GM18951 (cell line): ENCODE measurements at regions not wholly inside any gene's neighbourhood (a gene's known extent, or its start where the extent isn't known, plus 50 kb on each side); places are given as distances from the start of the nearest gene placed in this dataset.

Source experiments
- POLR2A ChIP-seq: IDR thresholded peaks from 4 replicates; pipeline ENCODE4 v1.6.1; 2011; ENCODE audit warnings: mild to moderate bottlenecking; ENCODE audit not compliant: insufficient read length, insufficient read depth; ENCODE audit errors: extremely low read depth
- in situ Hi-C: fragments of 300-500 bp; cut with MboI; formaldehyde crosslinking; loops from one replicate; pipeline ENCODE4 v1.12.0; 2022; ENCODE audit warnings: low sequenced_read_pairs, mixed read lengths, inconsistent platforms; ENCODE audit not compliant: unreplicated experiment

DNA sequence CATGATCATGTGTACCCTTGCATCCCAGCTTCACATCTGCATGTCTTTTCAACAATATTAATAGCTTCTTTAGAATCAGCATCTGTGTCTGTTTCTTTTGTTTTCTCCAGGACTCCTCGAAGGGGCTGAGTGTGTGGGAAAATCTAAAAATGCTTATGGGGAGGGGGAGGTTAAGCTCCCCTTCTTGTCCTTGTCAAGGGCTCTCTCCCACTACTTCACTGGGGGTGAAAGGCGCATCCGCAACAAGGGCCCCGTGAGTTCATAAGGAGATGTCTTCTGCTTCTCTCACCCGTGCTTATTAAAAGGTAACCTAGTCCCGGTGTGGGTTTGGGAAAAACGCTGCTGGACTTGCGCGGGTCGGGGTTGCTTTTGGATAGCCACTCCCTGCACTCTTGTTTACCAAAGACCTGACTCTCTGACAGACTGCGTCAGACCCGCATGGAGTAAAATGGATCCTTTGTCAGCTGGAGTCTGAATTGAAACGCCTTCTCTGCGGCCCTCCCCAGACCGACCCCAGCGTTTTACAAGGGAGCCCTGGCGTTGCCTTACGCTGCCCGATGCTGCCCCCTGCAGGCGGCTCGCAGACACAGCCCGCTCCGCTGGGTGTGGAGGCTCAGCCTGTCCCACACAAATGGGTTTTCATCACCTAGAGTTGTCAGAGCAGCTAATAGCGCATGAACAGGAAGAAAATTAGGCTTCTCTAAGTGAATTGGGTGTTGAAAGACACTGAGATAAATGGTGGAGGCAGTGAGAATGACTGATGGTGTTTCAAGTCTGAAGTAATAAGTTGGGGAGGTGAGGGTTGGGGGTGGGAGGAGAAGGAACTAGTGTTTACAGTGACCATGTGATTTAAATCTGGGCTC lies 53.8 kb downstream of the IER5 start:
- in situ Hi-C loops = loop anchor here (10.0 kb wide), 1 partner anchor 258 kb away; no protein-coding TSS in a partner anchor
- TF ChIP-seq POLR2A = no peak

- TF ChIP-seq POLR2A = no peak
- in situ Hi-C loops = loop anchor here (10.0 kb wide), 1 partner anchor 258 kb away; no protein-coding TSS in a partner anchor
These were observed 54.8 kb downstream of the IER5 start for GRCh38 chr1:181143102-181143859.

DNA sequence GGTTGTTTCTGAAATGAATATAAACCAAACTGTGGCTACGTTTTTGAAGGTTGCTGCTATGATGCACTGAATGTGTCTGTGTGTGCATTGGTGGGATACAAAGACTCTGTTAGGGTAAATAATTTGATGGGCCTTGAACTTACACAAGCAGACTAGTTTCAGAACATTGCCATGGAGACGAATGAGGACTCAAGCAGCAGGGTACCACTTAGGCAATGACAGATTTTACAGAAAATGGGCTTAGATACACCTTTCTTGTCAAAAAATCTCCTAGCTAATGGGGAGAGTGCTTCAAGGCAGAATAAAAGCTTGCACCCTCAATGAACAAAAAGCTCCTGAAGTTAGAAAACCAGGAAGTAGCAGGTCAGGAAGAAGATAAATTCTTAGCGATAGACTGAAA lies 55.7 kb downstream of the IER5 start:
- no peak for TF ChIP-seq POLR2A
- in situ Hi-C loops = loop anchor here (10.0 kb wide), 1 partner anchor 259 kb away; no protein-coding TSS in a partner anchor

DNA sequence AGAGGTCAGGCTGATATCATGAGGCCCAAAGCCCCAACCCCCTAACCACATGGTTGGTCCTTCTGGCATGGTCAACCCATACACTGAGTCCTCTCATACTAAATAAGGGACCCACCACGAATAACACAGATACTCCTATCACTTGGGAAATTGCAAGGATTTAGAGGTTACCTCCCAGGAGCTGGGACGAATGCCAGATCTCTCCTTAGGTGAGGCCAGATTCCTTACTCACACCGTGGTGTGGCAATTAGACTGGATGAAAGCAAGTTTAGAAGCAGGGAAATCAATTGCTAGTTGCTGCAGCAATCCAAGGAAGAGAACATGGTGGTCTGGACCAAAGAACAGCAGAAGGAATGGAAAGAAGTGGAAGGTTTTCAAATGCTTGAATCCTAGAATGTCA lies 60.1 kb downstream of the IER5 start:
- in situ Hi-C loops = loop anchor here (10.0 kb wide), 1 partner anchor 264 kb away; no protein-coding TSS in a partner anchor
- no peak for TF ChIP-seq POLR2A

- TF ChIP-seq POLR2A = peak; percentile 49
- in situ Hi-C loops = loop anchor here (10.0 to 25.0 kb wide), 2 partner anchors 265 to 637 kb away; partner anchors contain the start of gene ACBD6
These were observed 61.0 kb downstream of the IER5 start for GRCh38 chr1:181149326-181150125.

GRCh38 chr1:181150273-181150672 lies 61.8 kb downstream of the IER5 start:
- in situ Hi-C loops = loop anchor here (25.0 kb wide), 1 partner anchor 638 kb away; the partner anchor contains the start of gene ACBD6
- TF ChIP-seq POLR2A = no peak

GRCh38 chr1:181150842-181151241 lies 62.3 kb downstream of the IER5 start:
- in situ Hi-C loops = loop anchor here (25.0 kb wide), 1 partner anchor 639 kb away; the partner anchor contains the start of gene ACBD6
- no peak for TF ChIP-seq POLR2A

DNA sequence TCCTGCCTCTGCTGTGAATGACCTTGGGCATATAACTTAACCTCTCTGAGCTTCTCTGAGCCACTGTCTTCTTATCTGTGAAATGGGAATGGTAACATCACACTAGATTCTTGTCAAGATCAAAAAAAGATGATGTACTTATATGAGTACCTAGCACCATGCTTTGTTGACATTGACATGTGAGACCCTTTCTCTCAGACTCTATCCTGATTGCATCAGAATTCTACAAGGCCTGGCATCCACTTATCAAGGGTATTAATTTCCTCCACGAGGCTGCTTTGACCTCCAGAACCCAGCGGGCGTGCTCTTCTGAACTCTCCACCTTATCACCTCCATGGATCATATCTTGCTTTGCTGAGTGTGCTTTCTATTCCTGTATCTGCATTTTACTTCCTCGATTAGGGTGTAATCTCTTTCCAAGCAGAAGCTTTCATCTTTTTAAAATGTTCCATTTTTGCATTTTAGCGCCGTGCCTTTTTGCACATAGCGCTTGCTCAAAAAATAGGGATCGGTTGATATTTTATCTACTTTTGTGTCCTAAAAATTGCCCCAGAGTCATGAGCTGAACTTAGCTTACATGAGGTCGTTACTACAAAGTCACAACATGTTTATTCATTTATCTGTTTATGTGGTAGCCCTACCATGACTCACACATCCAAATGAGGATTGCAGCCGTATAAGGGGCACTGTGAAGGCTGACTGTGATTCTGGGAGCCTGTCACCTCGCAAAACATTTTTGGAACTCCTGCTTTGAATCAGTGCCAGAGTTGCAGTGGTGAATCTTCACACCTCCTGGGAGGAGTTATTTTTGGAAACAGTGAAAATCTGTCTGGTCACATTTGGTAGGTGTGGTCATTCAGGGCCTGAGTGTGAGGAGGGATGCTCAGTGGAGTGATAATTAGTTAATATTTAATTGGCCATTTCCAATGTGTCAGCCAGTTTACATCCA lies 63.2 kb downstream of the IER5 start:
- no peak for TF ChIP-seq POLR2A
- in situ Hi-C loops = loop anchor here (25.0 kb wide), 1 partner anchor 639 kb away; the partner anchor contains the start of gene ACBD6

DNA sequence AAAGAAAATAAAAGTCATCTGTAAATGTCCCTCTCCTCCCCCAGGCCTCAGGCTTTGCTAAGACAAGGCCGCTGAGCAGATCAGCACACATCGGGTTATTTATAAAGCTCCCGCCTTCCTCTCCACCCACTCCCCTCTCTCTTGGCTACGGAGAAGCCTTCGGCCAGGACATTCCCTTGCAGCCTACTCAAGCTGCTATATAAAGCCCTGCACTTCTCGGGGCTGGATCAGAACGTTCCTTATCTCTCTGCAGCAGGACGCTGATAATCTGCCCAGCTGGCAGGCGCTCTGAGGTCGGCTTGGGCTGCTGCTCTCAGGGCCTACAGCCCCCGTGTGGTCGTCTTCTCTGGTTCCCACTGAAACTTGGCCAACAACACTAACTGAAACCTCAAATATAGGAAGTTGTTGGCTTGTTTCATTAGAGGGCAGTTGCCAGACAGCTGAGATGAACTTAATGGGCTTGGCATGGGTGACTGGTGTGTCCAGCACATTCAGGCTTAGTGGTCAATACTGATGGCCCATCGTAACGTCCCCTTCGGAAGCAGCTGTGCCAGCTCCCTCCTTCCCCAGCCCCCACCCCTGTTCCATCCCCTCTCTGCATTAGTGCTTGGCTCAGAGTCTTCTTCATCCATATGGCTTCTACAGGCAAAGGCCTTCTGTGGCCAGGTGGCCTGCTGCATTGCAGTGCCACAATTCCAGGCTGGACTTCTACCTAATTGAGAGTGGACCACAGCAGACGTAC lies 64.6 kb downstream of the IER5 start:
- in situ Hi-C loops = loop anchor here (25.0 kb wide), 1 partner anchor 641 kb away; the partner anchor contains the start of gene ACBD6

GRCh38 chr1:181153634-181153961 lies 65.1 kb downstream of the IER5 start:
- no peak for TF ChIP-seq POLR2A
- in situ Hi-C loops = loop anchor here (25.0 kb wide), 1 partner anchor 641 kb away; the partner anchor contains the start of gene ACBD6

More for the DNA sequence above, 64.6 kb downstream of the IER5 start:
- peak; percentile 44 for TF ChIP-seq POLR2A

GRCh38 chr1:181155339-181155738 lies 66.8 kb downstream of the IER5 start:
- in situ Hi-C loops = loop anchor here (25.0 kb wide), 1 partner anchor 643 kb away; the partner anchor contains the start of gene ACBD6
- TF ChIP-seq POLR2A = no peak
